HepG2 (cell line): ENCODE measurements at regions not wholly inside any gene's neighbourhood (a gene's known extent, or its start where the extent isn't known, plus 50 kb on each side); places are given as distances from the start of the nearest gene placed in this dataset.

Experiments used
- ETV5 ChIP-seq: IDR thresholded peaks from 2 replicates; pipeline ENCODE4 v1.6.1; 2018; ENCODE audit warnings: missing biosample characterization, missing genetic modification reagents, inconsistent platforms, borderline replicate concordance
- GZF1 ChIP-seq: sonication (generic); formaldehyde crosslinking; IDR thresholded peaks from 2 replicates; pipeline ENCODE4 v1.5.1; 2020; ENCODE audit warnings: mild to moderate bottlenecking, missing genetic modification reagents
- MAZ ChIP-seq, 2 experiments: sonication (generic) in 1 of 2; formaldehyde crosslinking in 1 of 2; IDR thresholded peaks; 2 replicates each; pipeline versions ENCODE4 v1.5.0 to v1.6.1; 2012 to 2020; ENCODE audit warnings: low read depth in 2 of 2, mild to moderate bottlenecking in 2 of 2, borderline replicate concordance in 1 of 2, improper control_type of control experiment in 1 of 2, low read length in 1 of 2, missing genetic modification reagents in 1 of 2, moderate library complexity in 1 of 2
- MED1 ChIP-seq: sonication (generic); formaldehyde crosslinking; IDR thresholded peaks from 2 replicates; pipeline ENCODE4 v1.4.0; 2020; ENCODE audit warnings: missing genetic modification reagents
- MIER2 ChIP-seq: IDR thresholded peaks from 2 replicates; pipeline ENCODE4 v1.6.1; 2016; ENCODE audit warnings: missing biosample characterization, missing genetic modification reagents
- U2AF1 ChIP-seq: fragments of 200-400 bp; formaldehyde crosslinking; optimal IDR thresholded peaks from 2 replicates; pipeline ENCODE3; 2017; ENCODE audit warnings: mild to moderate bottlenecking, low read depth, low read length
- ZBTB8A ChIP-seq: sonication (generic); formaldehyde crosslinking; IDR thresholded peaks from 2 replicates; pipeline ENCODE4 v1.4.0; 2020; ENCODE audit warnings: mild to moderate bottlenecking, low read depth, missing genetic modification reagents, borderline replicate concordance
- ZNF160 ChIP-seq: sonication (generic); formaldehyde crosslinking; IDR thresholded peaks from 2 replicates; pipeline ENCODE4 v1.8.0; 2022; ENCODE audit warnings: mild to moderate bottlenecking, inconsistent platforms, missing genetic modification reagents
- ZNF44 ChIP-seq: sonication (generic); formaldehyde crosslinking; IDR thresholded peaks from 2 replicates; pipeline ENCODE4 v1.5.1; 2020; ENCODE audit warnings: mild to moderate bottlenecking, missing genetic modification reagents
- ZNF891 ChIP-seq: sonication (generic); formaldehyde crosslinking; IDR thresholded peaks from 2 replicates; pipeline ENCODE4 v1.5.0; 2020; ENCODE audit warnings: mild to moderate bottlenecking, missing genetic modification reagents
- TF ChIP-seq, protein P1 (sequence below): sonication (generic); formaldehyde crosslinking; IDR thresholded peaks from 2 replicates; pipeline ENCODE4 v1.4.0; 2020; ENCODE audit warnings: missing genetic modification reagents, borderline replicate concordance
- TF ChIP-seq, protein P2 (sequence below): sonication (generic); formaldehyde crosslinking; IDR thresholded peaks from 2 replicates; pipeline ENCODE4 v1.4.0; 2020; ENCODE audit warnings: missing genetic modification reagents, borderline replicate concordance
- TF ChIP-seq, protein P3 (sequence below): sonication (generic); formaldehyde crosslinking; IDR thresholded peaks from 2 replicates; pipeline ENCODE4 v1.4.0; 2020; ENCODE audit warnings: missing genetic modification reagents
- TF ChIP-seq, protein P4 (sequence below): sonication (generic); formaldehyde crosslinking; conservative IDR thresholded peaks from 2 replicates; pipeline ENCODE4 v1.4.0; 2020; ENCODE audit warnings: mild to moderate bottlenecking, missing genetic modification reagents, moderate library complexity
- TF ChIP-seq, protein P5 (sequence below): sonication (generic); formaldehyde crosslinking; IDR thresholded peaks from 2 replicates; pipeline ENCODE4 v1.9.0; 2021; ENCODE audit warnings: missing genetic modification reagents, borderline replicate concordance

DNA sequence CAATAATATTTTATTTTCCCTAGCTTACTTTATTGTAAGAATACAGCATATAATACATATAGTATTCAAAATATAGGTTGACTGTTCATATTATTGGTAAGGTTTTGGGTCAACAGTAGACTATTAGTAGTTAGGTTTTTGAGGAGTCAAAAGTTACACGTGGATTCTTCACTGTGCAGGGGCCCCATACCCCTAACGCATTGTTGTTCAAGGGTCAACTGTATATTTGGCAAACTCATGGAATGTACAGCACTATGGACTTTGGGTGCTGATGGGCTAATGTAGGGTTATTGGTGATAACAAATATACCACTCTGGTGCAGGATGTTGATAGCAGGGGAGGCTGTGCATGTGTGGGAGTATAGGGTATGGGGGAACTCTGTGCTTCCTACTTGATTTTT lies 397.2 kb downstream of the BCKDHB start (continued):
- TF ChIP-seq, protein P1, sequence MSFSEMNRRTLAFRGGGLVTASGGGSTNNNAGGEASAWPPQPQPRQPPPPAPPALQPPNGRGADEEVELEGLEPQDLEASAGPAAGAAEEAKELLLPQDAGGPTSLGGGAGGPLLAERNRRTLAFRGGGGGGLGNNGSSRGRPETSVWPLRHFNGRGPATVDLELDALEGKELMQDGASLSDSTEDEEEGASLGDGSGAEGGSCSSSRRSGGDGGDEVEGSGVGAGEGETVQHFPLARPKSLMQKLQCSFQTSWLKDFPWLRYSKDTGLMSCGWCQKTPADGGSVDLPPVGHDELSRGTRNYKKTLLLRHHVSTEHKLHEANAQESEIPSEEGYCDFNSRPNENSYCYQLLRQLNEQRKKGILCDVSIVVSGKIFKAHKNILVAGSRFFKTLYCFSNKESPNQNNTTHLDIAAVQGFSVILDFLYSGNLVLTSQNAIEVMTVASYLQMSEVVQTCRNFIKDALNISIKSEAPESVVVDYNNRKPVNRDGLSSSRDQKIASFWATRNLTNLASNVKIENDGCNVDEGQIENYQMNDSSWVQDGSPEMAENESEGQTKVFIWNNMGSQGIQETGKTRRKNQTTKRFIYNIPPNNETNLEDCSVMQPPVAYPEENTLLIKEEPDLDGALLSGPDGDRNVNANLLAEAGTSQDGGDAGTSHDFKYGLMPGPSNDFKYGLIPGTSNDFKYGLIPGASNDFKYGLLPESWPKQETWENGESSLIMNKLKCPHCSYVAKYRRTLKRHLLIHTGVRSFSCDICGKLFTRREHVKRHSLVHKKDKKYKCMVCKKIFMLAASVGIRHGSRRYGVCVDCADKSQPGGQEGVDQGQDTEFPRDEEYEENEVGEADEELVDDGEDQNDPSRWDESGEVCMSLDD (CRISPR knock-in tag) = no peak
- TF ChIP-seq, protein P2, sequence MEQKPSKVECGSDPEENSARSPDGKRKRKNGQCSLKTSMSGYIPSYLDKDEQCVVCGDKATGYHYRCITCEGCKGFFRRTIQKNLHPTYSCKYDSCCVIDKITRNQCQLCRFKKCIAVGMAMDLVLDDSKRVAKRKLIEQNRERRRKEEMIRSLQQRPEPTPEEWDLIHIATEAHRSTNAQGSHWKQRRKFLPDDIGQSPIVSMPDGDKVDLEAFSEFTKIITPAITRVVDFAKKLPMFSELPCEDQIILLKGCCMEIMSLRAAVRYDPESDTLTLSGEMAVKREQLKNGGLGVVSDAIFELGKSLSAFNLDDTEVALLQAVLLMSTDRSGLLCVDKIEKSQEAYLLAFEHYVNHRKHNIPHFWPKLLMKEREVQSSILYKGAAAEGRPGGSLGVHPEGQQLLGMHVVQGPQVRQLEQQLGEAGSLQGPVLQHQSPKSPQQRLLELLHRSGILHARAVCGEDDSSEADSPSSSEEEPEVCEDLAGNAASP (CRISPR knock-in tag) = no peak
- TF ChIP-seq, protein P3, sequence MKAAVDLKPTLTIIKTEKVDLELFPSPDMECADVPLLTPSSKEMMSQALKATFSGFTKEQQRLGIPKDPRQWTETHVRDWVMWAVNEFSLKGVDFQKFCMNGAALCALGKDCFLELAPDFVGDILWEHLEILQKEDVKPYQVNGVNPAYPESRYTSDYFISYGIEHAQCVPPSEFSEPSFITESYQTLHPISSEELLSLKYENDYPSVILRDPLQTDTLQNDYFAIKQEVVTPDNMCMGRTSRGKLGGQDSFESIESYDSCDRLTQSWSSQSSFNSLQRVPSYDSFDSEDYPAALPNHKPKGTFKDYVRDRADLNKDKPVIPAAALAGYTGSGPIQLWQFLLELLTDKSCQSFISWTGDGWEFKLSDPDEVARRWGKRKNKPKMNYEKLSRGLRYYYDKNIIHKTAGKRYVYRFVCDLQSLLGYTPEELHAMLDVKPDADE (CRISPR knock-in tag) = no peak
- TF ChIP-seq GZF1 (CRISPR knock-in tag) (no peak), ZBTB8A (CRISPR knock-in tag) (no peak), U2AF1 (no peak), MED1 (CRISPR knock-in tag) (peak; percentile 67), MAZ (IDR thresholded peaks at IDR 0.05; ENCODE audit: borderline replicate concordance, low read depth, low read length) (no peak), MAZ (CRISPR knock-in tag; IDR thresholded peaks at IDR 0.05; ENCODE audit: low read depth) (no peak), ZNF44 (CRISPR knock-in tag) (no peak), MIER2 (CRISPR knock-in tag) (peak; percentile 66; the same call in 1 of the 2 replicates), ETV5 (CRISPR knock-in tag) (no peak), ZNF891 (CRISPR knock-in tag) (no peak), ZNF160 (CRISPR knock-in tag) (no peak)
- TF ChIP-seq, protein P4, sequence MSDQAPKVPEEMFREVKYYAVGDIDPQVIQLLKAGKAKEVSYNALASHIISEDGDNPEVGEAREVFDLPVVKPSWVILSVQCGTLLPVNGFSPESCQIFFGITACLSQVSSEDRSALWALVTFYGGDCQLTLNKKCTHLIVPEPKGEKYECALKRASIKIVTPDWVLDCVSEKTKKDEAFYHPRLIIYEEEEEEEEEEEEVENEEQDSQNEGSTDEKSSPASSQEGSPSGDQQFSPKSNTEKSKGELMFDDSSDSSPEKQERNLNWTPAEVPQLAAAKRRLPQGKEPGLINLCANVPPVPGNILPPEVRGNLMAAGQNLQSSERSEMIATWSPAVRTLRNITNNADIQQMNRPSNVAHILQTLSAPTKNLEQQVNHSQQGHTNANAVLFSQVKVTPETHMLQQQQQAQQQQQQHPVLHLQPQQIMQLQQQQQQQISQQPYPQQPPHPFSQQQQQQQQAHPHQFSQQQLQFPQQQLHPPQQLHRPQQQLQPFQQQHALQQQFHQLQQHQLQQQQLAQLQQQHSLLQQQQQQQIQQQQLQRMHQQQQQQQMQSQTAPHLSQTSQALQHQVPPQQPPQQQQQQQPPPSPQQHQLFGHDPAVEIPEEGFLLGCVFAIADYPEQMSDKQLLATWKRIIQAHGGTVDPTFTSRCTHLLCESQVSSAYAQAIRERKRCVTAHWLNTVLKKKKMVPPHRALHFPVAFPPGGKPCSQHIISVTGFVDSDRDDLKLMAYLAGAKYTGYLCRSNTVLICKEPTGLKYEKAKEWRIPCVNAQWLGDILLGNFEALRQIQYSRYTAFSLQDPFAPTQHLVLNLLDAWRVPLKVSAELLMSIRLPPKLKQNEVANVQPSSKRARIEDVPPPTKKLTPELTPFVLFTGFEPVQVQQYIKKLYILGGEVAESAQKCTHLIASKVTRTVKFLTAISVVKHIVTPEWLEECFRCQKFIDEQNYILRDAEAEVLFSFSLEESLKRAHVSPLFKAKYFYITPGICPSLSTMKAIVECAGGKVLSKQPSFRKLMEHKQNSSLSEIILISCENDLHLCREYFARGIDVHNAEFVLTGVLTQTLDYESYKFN (CRISPR knock-in tag) = peak; percentile 93
- TF ChIP-seq, protein P5, sequence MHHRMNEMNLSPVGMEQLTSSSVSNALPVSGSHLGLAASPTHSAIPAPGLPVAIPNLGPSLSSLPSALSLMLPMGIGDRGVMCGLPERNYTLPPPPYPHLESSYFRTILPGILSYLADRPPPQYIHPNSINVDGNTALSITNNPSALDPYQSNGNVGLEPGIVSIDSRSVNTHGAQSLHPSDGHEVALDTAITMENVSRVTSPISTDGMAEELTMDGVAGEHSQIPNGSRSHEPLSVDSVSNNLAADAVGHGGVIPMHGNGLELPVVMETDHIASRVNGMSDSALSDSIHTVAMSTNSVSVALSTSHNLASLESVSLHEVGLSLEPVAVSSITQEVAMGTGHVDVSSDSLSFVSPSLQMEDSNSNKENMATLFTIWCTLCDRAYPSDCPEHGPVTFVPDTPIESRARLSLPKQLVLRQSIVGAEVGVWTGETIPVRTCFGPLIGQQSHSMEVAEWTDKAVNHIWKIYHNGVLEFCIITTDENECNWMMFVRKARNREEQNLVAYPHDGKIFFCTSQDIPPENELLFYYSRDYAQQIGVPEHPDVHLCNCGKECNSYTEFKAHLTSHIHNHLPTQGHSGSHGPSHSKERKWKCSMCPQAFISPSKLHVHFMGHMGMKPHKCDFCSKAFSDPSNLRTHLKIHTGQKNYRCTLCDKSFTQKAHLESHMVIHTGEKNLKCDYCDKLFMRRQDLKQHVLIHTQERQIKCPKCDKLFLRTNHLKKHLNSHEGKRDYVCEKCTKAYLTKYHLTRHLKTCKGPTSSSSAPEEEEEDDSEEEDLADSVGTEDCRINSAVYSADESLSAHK (CRISPR knock-in tag) = no peak
